Left lung (tissue), 4 donors: ENCODE measurements at regions not wholly inside any gene's neighbourhood (a gene's known extent, or its start where the extent isn't known, plus 50 kb on each side); places are given as distances from the start of the nearest gene placed in this dataset.

Experiments used
- ATAC-seq: fragments of 200-7000 bp; cut with Tn5 transposase; one replicate; pipeline ENCODE4 v1.9.1; 2020; ENCODE audit warnings: moderate library complexity
- DNase-seq, 4 donors: peaks; one replicate each; pipeline ENCODE4 v3.0.0-alpha.2; 2013 to 2020
- H3K27ac ChIP-seq, 2 donors: fragments of 200-600 bp; sonication (generic) in 1 of 2; one replicate each; pipeline versions ENCODE4 v1.5.0 to v1.8.0; 2020 to 2021
- H3K27me3 ChIP-seq, 2 donors: fragments of 200-600 bp; sonication (generic) in 1 of 2; one replicate each; pipeline versions ENCODE4 v1.5.0 to v1.8.0; 2020 to 2021
- H3K36me3 ChIP-seq, 2 donors: fragments of 200-600 bp; sonication (generic) in 1 of 2; one replicate each; pipeline versions ENCODE4 v1.5.0 to v1.8.0; 2020 to 2021
- H3K4me1 ChIP-seq, 2 donors: fragments of 200-600 bp; one replicate each; pipeline ENCODE4 v1.8.0; 2021
- H3K4me3 ChIP-seq, 2 donors: fragments of 200-600 bp; sonication (generic) in 1 of 2; one replicate each; pipeline versions ENCODE4 v1.5.0 to v1.8.0; 2020 to 2021; ENCODE audit warnings: mild to moderate bottlenecking in 1 of 2
- H3K9me3 ChIP-seq, 2 donors: fragments of 200-600 bp; sonication (generic) in 1 of 2; one replicate each; pipeline versions ENCODE4 v1.5.0 to v1.8.0; 2020 to 2021
- CTCF ChIP-seq, 2 donors: fragments of 200-600 bp; sonication (generic) in 1 of 2; IDR thresholded peaks; one replicate each; pipeline versions ENCODE4 v1.5.0 to v1.8.0; 2021; ENCODE audit warnings: antibody characterized with exemption in 2 of 2
- intact Hi-C, 2 donors: fragments of 100-400 bp; cut with DNase I; formaldehyde crosslinking; loops; one replicate each; pipeline versions ENCODE4 v1.11.2 to v1.14.2; 2022
- donor health status: DM: no; HTN: yes; CAD: no.
- donor health status: DM: no; HTN: no; CAD: no.

DNA sequence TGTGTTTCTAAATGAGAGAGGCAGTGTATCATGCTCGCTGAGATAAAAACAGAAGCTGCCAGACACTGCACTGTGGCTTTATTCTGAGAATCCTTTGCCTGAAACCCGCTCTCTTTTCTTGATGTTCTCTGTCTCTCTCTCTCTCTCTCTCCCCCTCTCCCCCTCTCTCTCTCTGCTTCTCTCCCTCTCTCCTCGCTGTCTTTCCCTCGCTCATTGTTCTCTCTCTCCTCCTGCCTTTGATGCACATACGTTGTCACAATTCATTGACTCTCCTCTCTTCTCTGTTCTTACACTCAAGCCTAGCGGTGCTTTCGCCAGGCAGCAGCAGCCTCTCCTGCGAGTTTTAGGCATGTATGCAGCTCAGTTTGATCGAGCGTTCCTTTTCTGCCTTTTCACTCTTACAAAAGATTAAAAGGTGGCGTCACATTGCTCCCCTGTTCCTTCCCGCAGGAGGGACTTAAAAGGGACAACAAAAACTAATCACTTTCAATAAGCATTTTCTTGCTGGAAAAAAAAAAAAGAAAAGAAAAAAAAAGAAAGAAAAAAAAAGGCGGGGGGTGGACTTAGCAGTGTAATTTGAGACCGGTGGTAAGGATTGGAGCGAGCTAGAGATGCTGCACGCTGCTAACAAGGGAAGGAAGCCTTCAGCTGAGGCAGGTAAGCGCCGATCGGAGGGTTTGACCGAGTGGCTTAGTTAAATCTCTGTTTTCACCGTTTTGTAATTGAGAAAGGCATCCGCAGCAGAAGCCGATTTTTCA lies 717.9 kb upstream of the WWC1 start:
- peaks cover 44 to 81% of the 10 kb centered on the region in 2 donors for H3K27me3 ChIP-seq
- no peak for TF ChIP-seq CTCF (IDR thresholded peaks at IDR 0.05)
- intact Hi-C loops = no loop called here
- ATAC-seq (peak; percentile 71), DNase-seq (peak in 2 of 4 donors; percentile 61 to 67)
- no peaks in the 10 kb centered on the region for H3K4me1 ChIP-seq
- no peaks in the 10 kb centered on the region for H3K36me3 ChIP-seq
- no peaks in the 10 kb centered on the region for H3K9me3 ChIP-seq
- H3K4me3 ChIP-seq = no peak overlapping the region
- no peak overlapping the region for H3K27ac ChIP-seq

DNA sequence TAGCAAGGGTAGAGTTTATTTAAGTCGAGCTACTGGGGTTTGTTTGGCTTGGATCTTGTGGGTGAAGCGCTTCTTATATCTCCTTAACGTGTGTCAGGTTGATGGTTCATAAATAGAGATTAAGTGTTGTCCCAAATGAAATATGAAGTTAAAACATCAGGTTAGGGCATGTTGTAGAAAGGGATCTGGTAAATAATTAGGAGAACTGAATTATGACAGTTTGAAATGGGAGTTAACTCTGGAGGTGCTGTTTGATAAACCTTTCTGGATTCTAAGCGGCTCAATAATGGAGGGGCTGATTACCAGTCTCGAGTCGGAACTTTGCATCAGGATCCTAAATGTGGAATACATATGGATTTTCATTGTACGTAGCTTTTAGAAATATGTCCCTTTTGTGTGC lies 717.0 kb upstream of the WWC1 start:
- no peak for DNase-seq
- H3K27me3 ChIP-seq = peaks cover 44 to 81% of the 10 kb centered on the region in 2 donors
- no peak for TF ChIP-seq CTCF (IDR thresholded peaks at IDR 0.05)
- ATAC-seq = no peak
- H3K9me3 ChIP-seq = no peaks in the 10 kb centered on the region
- H3K27ac ChIP-seq = no peak overlapping the region
- intact Hi-C loops = no loop called here
- H3K4me1 ChIP-seq = no peaks in the 10 kb centered on the region
- H3K36me3 ChIP-seq = no peaks in the 10 kb centered on the region
- H3K4me3 ChIP-seq = no peak overlapping the region

DNA sequence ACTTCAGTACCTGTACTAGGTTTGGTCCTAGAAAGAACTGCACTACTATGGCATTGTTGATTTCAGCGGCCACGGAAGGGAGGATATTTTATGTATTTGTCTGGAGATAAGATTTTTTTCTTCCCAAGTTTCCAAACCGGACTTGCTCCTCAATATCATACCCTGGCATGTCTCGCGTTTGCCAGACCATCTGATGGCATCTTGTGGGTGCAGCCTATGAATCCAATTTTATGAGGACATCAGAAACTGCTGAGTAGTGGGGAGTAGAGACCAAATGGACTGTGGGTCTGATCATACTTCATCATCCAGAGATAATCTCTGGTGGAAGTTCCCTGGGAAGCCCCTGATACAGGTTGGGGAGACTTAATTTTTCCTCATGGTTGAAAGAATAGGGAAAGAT lies 716.1 kb upstream of the WWC1 start:
- Histone ChIP-seq H3K4me3 (no peak overlapping the region), H3K36me3 (no peaks in the 10 kb centered on the region), H3K4me1 (no peaks in the 10 kb centered on the region), H3K9me3 (no peaks in the 10 kb centered on the region), H3K27me3 (peaks cover 44 to 74% of the 10 kb centered on the region in 2 donors), H3K27ac (no peak overlapping the region)
- no peak for DNase-seq
- intact Hi-C loops = no loop called here
- no peak for TF ChIP-seq CTCF (IDR thresholded peaks at IDR 0.05)
- ATAC-seq = no peak

DNA sequence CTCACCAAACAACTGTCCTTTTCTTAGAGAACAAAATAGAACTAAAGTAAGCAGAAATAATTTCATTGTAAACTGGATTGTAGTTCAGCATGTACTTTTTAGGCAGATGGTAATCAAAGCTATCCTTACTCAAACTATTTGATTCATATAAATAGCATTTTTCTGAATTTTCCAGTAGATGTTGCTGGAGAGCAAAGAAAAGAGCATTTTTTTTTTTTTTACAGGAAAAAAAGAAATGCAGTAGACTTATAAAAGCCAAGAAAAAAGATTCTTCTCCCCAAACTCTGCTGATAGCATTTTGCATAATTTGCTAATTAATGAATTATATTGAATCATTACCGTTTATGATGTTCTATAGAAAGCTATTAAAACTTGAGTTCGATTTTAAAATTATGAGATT lies 715.3 kb upstream of the WWC1 start:
- Histone ChIP-seq H3K27ac (no peak overlapping the region), H3K27me3 (peaks cover 44 to 72% of the 10 kb centered on the region in 2 donors), H3K4me3 (no peak overlapping the region), H3K36me3 (no peaks in the 10 kb centered on the region), H3K9me3 (no peaks in the 10 kb centered on the region), H3K4me1 (no peaks in the 10 kb centered on the region)
- intact Hi-C loops = no loop called here
- no peak for TF ChIP-seq CTCF (IDR thresholded peaks at IDR 0.05)
- no peak for DNase-seq
- no peak for ATAC-seq

- no peaks in the 10 kb centered on the region for H3K36me3 ChIP-seq
- no peak overlapping the region for H3K4me3 ChIP-seq
- no peak overlapping the region for H3K27ac ChIP-seq
- ATAC-seq (no peak), DNase-seq (no peak)
- H3K4me1 ChIP-seq = no peaks in the 10 kb centered on the region
- intact Hi-C loops = no loop called here
- no peaks in the 10 kb centered on the region for H3K9me3 ChIP-seq
- TF ChIP-seq CTCF (IDR thresholded peaks at IDR 0.05) = no peak
- H3K27me3 ChIP-seq = peaks cover 44 to 64% of the 10 kb centered on the region in 2 donors
These were observed 714.5 kb upstream of the WWC1 start for GRCh38 chr5:167576897-167577296.
